GM13976 (cell line): ENCODE measurements at regions not wholly inside any gene's neighbourhood (a gene's known extent, or its start where the extent isn't known, plus 50 kb on each side); places are given as distances from the start of the nearest gene placed in this dataset.
"Not testable (repeated sequence)": the region's sequence is repeated elsewhere in the genome, so short reads cannot be mapped to it uniquely, and the experiment has no call there.

Source experiments
- DNase-seq: peaks from one replicate; pipeline ENCODE4 v3.0.0; 2012; ENCODE audit warnings: low spot score
- CTCF ChIP-seq: IDR thresholded peaks from 2 replicates; pipeline ENCODE4 v1.5.1; 2012; ENCODE audit warnings: borderline replicate concordance, mild to moderate bottlenecking; ENCODE audit not compliant: insufficient read depth; ENCODE audit errors: extremely low read depth, missing control alignments, control extremely low read depth
- in situ Hi-C: fragments of 300-500 bp; cut with MboI; formaldehyde crosslinking; loops from one replicate; pipeline ENCODE4 v1.12.0; 2022; ENCODE audit warnings: low sequenced_read_pairs, mixed read lengths, inconsistent platforms; ENCODE audit not compliant: unreplicated experiment

GRCh38 chr15:50857763-50858162 is 50.7 kb upstream of the AP4E1 start:
- in situ Hi-C loops: no loop called here
- no peak for DNase-seq
- TF ChIP-seq CTCF: no peak

- TF ChIP-seq CTCF: no peak
- in situ Hi-C loops: no loop called here
- DNase-seq: peak; percentile 48
Observed at GRCh38 chr15:50854601-50855490, 53.6 kb upstream of the AP4E1 start.

GRCh38 chr15:50850003-50850402 is 58.5 kb upstream of the AP4E1 start:
- TF ChIP-seq CTCF: no peak
- in situ Hi-C loops: no loop called here
- no peak for DNase-seq

- DNase-seq: no peak
- in situ Hi-C loops: no loop called here
- TF ChIP-seq CTCF: no peak
Observed at GRCh38 chr15:50848349-50848748, 60.1 kb upstream of the AP4E1 start.

GRCh38 chr15:50845181-50845580 is 63.3 kb upstream of the AP4E1 start:
- DNase-seq, in situ Hi-C loops: not testable (repeated sequence)

GRCh38 chr15:50840520-50840919 is 68.0 kb upstream of the AP4E1 start:
- TF ChIP-seq CTCF: no peak
- no peak for DNase-seq
- in situ Hi-C loops: no loop called here

GRCh38 chr15:50837256-50837770 is 71.2 kb upstream of the AP4E1 start:
- in situ Hi-C loops: no loop called here
- no peak for DNase-seq
- no peak for TF ChIP-seq CTCF
